LHCN-M2 (cell line): ENCODE measurements at regions not wholly inside any gene's neighbourhood (a gene's known extent, or its start where the extent isn't known, plus 50 kb on each side); places are given as distances from the start of the nearest gene placed in this dataset.
"Not testable (repeated sequence)": the region's sequence is repeated elsewhere in the genome, so short reads cannot be mapped to it uniquely, and the experiment has no call there.

Experiments
- DNase-seq: peaks from one replicate; pipeline ENCODE4 v3.0.0-alpha.2; 2012; ENCODE audit warnings: low read depth

- no peak for DNase-seq
Measured at GRCh38 chr7:77484785-77485184, 52.3 kb upstream of the PTPN12 start.

- DNase-seq, result no peak
Measured at GRCh38 chr7:77482015-77482414, 55.1 kb upstream of the PTPN12 start.

GRCh38 chr7:77481615-77482014, 55.5 kb upstream of the PTPN12 start:
- no peak for DNase-seq

- not testable (repeated sequence) for DNase-seq
Measured at GRCh38 chr7:77480102-77480627, 56.9 kb upstream of the PTPN12 start.

- DNase-seq, result peak; percentile 56
Measured at GRCh38 chr7:77479536-77480088, 57.5 kb upstream of the PTPN12 start.

- no peak for DNase-seq
Measured at GRCh38 chr7:77476871-77477270, 60.2 kb upstream of the PTPN12 start.

GRCh38 chr7:77475181-77475580, 59.0 kb upstream of the GSAP start:
- DNase-seq, result no peak

- DNase-seq, result no peak
Measured at GRCh38 chr7:77474756-77475155, 58.6 kb upstream of the GSAP start.

- no peak for DNase-seq
Measured at GRCh38 chr7:77473229-77474005, 57.3 kb upstream of the GSAP start.

- DNase-seq, result no peak
Measured at GRCh38 chr7:77469927-77470326, 53.8 kb upstream of the GSAP start.

GRCh38 chr7:77467408-77467807, 51.3 kb upstream of the GSAP start:
- DNase-seq, result peak; percentile 55

GRCh38 chr7:77466450-77466849, 50.3 kb upstream of the GSAP start:
- no peak for DNase-seq
